ENCODE measurements at regions not wholly inside any gene's neighbourhood (a gene's known extent, or its start where the extent isn't known, plus 50 kb on each side); places are given as distances from the start of the nearest gene placed in this dataset.

- TF ChIP-seq, protein P1, sequence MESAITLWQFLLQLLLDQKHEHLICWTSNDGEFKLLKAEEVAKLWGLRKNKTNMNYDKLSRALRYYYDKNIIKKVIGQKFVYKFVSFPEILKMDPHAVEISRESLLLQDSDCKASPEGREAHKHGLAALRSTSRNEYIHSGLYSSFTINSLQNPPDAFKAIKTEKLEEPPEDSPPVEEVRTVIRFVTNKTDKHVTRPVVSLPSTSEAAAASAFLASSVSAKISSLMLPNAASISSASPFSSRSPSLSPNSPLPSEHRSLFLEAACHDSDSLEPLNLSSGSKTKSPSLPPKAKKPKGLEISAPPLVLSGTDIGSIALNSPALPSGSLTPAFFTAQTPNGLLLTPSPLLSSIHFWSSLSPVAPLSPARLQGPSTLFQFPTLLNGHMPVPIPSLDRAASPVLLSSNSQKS (CRISPR knock-in tag; IDR thresholded peaks at IDR 0.05), result no peak
- TF ChIP-seq, protein P2, sequence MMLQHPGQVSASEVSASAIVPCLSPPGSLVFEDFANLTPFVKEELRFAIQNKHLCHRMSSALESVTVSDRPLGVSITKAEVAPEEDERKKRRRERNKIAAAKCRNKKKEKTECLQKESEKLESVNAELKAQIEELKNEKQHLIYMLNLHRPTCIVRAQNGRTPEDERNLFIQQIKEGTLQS (IDR thresholded peaks at IDR 0.05), result no peak
- TF ChIP-seq, protein P2 (CRISPR knock-in tag; conservative IDR thresholded peaks at IDR 0.05), result no peak
- TF ChIP-seq, protein P3, sequence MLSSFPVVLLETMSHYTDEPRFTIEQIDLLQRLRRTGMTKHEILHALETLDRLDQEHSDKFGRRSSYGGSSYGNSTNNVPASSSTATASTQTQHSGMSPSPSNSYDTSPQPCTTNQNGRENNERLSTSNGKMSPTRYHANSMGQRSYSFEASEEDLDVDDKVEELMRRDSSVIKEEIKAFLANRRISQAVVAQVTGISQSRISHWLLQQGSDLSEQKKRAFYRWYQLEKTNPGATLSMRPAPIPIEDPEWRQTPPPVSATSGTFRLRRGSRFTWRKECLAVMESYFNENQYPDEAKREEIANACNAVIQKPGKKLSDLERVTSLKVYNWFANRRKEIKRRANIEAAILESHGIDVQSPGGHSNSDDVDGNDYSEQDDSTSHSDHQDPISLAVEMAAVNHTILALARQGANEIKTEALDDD (IDR thresholded peaks at IDR 0.05), result peak; percentile 59
- TF ChIP-seq ATF7 (IDR thresholded peaks at IDR 0.05), result 0 out of 2 replicates have a peak, but pooled peaks have one; percentile 21
- TF ChIP-seq ZNF408 (CRISPR knock-in tag; IDR thresholded peaks at IDR 0.05; ENCODE audit: low read depth), result no peak
- TF ChIP-seq NBN (IDR thresholded peaks at IDR 0.05; ENCODE audit: low read depth), result peak; percentile 54; the same call in 1 of the 2 replicates
- TF ChIP-seq ELF4 (CRISPR knock-in tag; IDR thresholded peaks at IDR 0.05), result peak; percentile 69; the same call in 1 of the 2 replicates
- TF ChIP-seq TCF7L2 (IDR thresholded peaks at IDR 0.05; ENCODE audit: low read depth, low read length), result no peak
- TF ChIP-seq TAL1 (IDR thresholded peaks at IDR 0.05), result peak; percentile 81
- 0 out of 2 replicates have a peak, but pooled peaks have one; percentile 14 for TF ChIP-seq ATF4 (CRISPR knock-in tag; IDR thresholded peaks at IDR 0.05)
- TF ChIP-seq, protein P4, sequence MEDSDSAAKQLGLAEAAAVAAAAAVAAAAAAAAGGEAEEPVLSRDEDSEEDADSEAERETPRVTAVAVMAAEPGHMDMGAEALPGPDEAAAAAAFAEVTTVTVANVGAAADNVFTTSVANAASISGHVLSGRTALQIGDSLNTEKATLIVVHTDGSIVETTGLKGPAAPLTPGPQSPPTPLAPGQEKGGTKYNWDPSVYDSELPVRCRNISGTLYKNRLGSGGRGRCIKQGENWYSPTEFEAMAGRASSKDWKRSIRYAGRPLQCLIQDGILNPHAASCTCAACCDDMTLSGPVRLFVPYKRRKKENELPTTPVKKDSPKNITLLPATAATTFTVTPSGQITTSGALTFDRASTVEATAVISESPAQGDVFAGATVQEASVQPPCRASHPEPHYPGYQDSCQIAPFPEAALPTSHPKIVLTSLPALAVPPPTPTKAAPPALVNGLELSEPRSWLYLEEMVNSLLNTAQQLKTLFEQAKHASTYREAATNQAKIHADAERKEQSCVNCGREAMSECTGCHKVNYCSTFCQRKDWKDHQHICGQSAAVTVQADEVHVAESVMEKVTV (CRISPR knock-in tag; IDR thresholded peaks at IDR 0.05), result no peak
- TF ChIP-seq MEIS2 (IDR thresholded peaks at IDR 0.05; ENCODE audit: partially characterized antibody), result peak; percentile 68
- TF ChIP-seq, protein P5, sequence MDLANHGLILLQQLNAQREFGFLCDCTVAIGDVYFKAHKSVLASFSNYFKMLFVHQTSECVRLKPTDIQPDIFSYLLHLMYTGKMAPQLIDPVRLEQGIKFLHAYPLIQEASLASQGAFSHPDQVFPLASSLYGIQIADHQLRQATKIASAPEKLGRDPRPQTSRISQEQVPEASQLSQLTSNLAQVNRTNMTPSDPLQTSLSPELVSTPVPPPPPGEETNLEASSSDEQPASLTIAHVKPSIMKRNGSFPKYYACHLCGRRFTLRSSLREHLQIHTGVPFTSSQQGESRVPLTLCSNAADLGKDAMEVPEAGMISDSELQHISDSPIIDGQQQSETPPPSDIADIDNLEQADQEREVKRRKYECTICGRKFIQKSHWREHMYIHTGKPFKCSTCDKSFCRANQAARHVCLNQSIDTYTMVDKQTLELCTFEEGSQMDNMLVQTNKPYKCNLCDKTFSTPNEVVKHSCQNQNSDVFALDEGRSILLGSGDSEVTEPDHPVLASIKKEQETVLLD (IDR thresholded peaks at IDR 0.05), result peak; percentile 40; the same call in 1 of the 2 replicates
- TF ChIP-seq TEAD1 (CRISPR knock-in tag; IDR thresholded peaks at IDR 0.05), result peak in 1 of 2 experiments; percentile 55; a peak in 1 of 4 replicates
- peak; percentile 64 to 78; a peak in 3 of 4 replicates for TF ChIP-seq KDM1A (IDR thresholded peaks at IDR 0.05)
- no peak for TF ChIP-seq NCOA4 (IDR thresholded peaks at IDR 0.05; ENCODE audit: partially characterized antibody)
- no peak for TF ChIP-seq ZBED1 (IDR thresholded peaks at IDR 0.05)
- peak; percentile 85 for TF ChIP-seq SMARCE1 (IDR thresholded peaks at IDR 0.05)
- TF ChIP-seq KLF16 (IDR thresholded peaks at IDR 0.05), result peak; percentile 83
- TF ChIP-seq, protein P6, sequence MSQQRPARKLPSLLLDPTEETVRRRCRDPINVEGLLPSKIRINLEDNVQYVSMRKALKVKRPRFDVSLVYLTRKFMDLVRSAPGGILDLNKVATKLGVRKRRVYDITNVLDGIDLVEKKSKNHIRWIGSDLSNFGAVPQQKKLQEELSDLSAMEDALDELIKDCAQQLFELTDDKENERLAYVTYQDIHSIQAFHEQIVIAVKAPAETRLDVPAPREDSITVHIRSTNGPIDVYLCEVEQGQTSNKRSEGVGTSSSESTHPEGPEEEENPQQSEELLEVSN (IDR thresholded peaks at IDR 0.05; ENCODE audit: borderline replicate concordance in 1 of 2, extremely low read depth in 1 of 2, insufficient read depth in 1 of 2, insufficient read length in 1 of 2, low read depth in 1 of 2, low read length in 1 of 2, poor library complexity in 1 of 2, severe bottlenecking in 1 of 2), result peak in 1 of 2 experiments; percentile 22
- peak; percentile 31; the same call in 1 of the 2 replicates for TF ChIP-seq TRIM28 (IDR thresholded peaks at IDR 0.05)
- TF ChIP-seq NFIC (IDR thresholded peaks at IDR 0.05), result peak; percentile 72
Observed at GRCh38 chr3:5774337-5774736, 586.8 kb downstream of the EDEM1 start (continued).
